GM18858 (cell line): ENCODE measurements at regions not wholly inside any gene's neighbourhood (a gene's known extent, or its start where the extent isn't known, plus 50 kb on each side); places are given as distances from the start of the nearest gene placed in this dataset.

Experiments
- ATAC-seq: cut with Tn5 transposase; IDR thresholded peaks from one replicate; pipeline ENCODE4 v1.9.1; 2021; ENCODE audit not compliant: unreplicated experiment

- no peak for ATAC-seq
Observed at GRCh38 chr4:123832173-123833026, 435.8 kb downstream of the SPRY1 start.

- no peak for ATAC-seq
Observed at GRCh38 chr4:123833171-123833643, 436.6 kb downstream of the SPRY1 start.

GRCh38 chr4:123835831-123836590 lies 439.4 kb downstream of the SPRY1 start:
- no peak for ATAC-seq

- no peak for ATAC-seq
Observed at GRCh38 chr4:123836851-123837595, 440.4 kb downstream of the SPRY1 start.

- no peak for ATAC-seq
Observed at GRCh38 chr4:123838474-123838873, 441.9 kb downstream of the SPRY1 start.

- no peak for ATAC-seq
Observed at GRCh38 chr4:123840197-123840596, 443.6 kb downstream of the SPRY1 start.

- ATAC-seq = no peak
Observed at GRCh38 chr4:123841447-123842121, 445.0 kb downstream of the SPRY1 start.

GRCh38 chr4:123843137-123843536 lies 446.5 kb downstream of the SPRY1 start:
- no peak for ATAC-seq

- no peak for ATAC-seq
Observed at GRCh38 chr4:123844374-123844773, 447.8 kb downstream of the SPRY1 start.

GRCh38 chr4:123846092-123846491 lies 449.5 kb downstream of the SPRY1 start:
- no peak for ATAC-seq

- no peak for ATAC-seq
Observed at GRCh38 chr4:123846561-123846960, 450.0 kb downstream of the SPRY1 start.

- no peak for ATAC-seq
Observed at GRCh38 chr4:123848606-123849005, 452.0 kb downstream of the SPRY1 start.

- ATAC-seq = no peak
Observed at GRCh38 chr4:123849495-123849894, 452.9 kb downstream of the SPRY1 start.

GRCh38 chr4:123851521-123851920 lies 454.9 kb downstream of the SPRY1 start:
- no peak for ATAC-seq

- ATAC-seq = no peak
Observed at GRCh38 chr4:123853651-123854050, 457.1 kb downstream of the SPRY1 start.

- no peak for ATAC-seq
Observed at GRCh38 chr4:123856689-123857545, 460.3 kb downstream of the SPRY1 start.

- no peak for ATAC-seq
Observed at GRCh38 chr4:123858465-123858864, 461.9 kb downstream of the SPRY1 start.

- no peak for ATAC-seq
Observed at GRCh38 chr4:123862812-123863211, 466.2 kb downstream of the SPRY1 start.

- ATAC-seq = no peak
Observed at GRCh38 chr4:123866796-123867195, 470.2 kb downstream of the SPRY1 start.
